HCT116 (cell line): ENCODE measurements at regions not wholly inside any gene's neighbourhood (a gene's known extent, or its start where the extent isn't known, plus 50 kb on each side); places are given as distances from the start of the nearest gene placed in this dataset.
"Not testable (repeated sequence)": the region's sequence is repeated elsewhere in the genome, so short reads cannot be mapped to it uniquely, and the experiment has no call there.

Experiments used
- ATAC-seq: fragments of 200-7000 bp; cut with Tn5 transposase; 2 replicates; pipeline ENCODE4 v1.9.1; 2020; ENCODE audit warnings: mild to moderate bottlenecking, moderate library complexity
- BruUV-seq: library from RNA; stranded (reverse); fragments of 400-500 nt; replicated peaks from 2 replicates; lab custom pipeline; 2021; lab: Mats Ljungman, UMichigan
- CTCF ChIA-PET: fragments of 300-600 bp; sonication (Branson Sonifier 250); formaldehyde crosslinking; loops from one replicate; lab custom pipeline; 2021; ENCODE audit warnings: antibody characterized with exemption; lab: Charles Lee
- POLR2A ChIA-PET: fragments of 300-600, 350-600 bp; sonication (Branson Sonifier 250); formaldehyde crosslinking; loops from one replicate; lab custom pipeline; 2021; ENCODE audit warnings: antibody characterized with exemption; lab: Charles Lee
- RAD21 ChIA-PET, 2 experiments: fragments of 300-600 bp; sonication (Branson Sonifier 250); formaldehyde crosslinking; loops; one replicate each; lab custom pipeline; 2023; ENCODE audit warnings: low total read pairs in 2 of 2; ENCODE audit not compliant: uncharacterized antibody in 2 of 2, unreplicated experiment in 2 of 2, low non-redundant PET in 1 of 2; lab: Charles Lee
- DNase-seq: peaks from one replicate; pipeline ENCODE4 v3.0.0-alpha.2; 2010; ENCODE audit warnings: low read depth, low spot score
- H2AFZ ChIP-seq: fragments of 200-600 bp; shearing (Covaris generic), sonication (generic); 2 replicates; pipeline ENCODE4 v1.6.1; 2017; ENCODE audit warnings: low read depth, mixed run types, mixed read lengths, antibody characterized with exemption, low read length; ENCODE audit not compliant: poor library complexity, severe bottlenecking
- H3K27ac ChIP-seq: 2 replicates; pipeline ENCODE4 v1.5.1; 2012; ENCODE audit warnings: low read depth, low read length
- H3K27me3 ChIP-seq: fragments of 200-600 bp; sonication (generic); 2 replicates; pipeline ENCODE4 v1.6.1; 2016; ENCODE audit warnings: mixed run types, low read length, mixed read lengths; ENCODE audit not compliant: insufficient read depth
- H3K36me3 ChIP-seq, 2 experiments: fragments of 200-500 bp in 1 of 2; fragments of 200-600 bp in 1 of 2; sonication (Bioruptor generic) in 1 of 2; sonication (generic) in 1 of 2; 2 replicates each; pipeline versions ENCODE4 v1.5.1 to v1.6.1; 2014 to 2016; ENCODE audit warnings: low read length in 2 of 2, inconsistent platforms in 1 of 2, mixed read lengths in 1 of 2, mixed run types in 1 of 2; ENCODE audit not compliant: insufficient read depth in 2 of 2, control insufficient read depth in 1 of 2
- H3K4me1 ChIP-seq, 2 experiments: fragments of 200-600 bp in 1 of 2; sonication (generic) in 1 of 2; 2 replicates each; pipeline versions ENCODE4 v1.5.1 to v1.6.1; 2012 to 2017; ENCODE audit warnings: low read length in 2 of 2, inconsistent platforms in 1 of 2, mild to moderate bottlenecking in 1 of 2, mixed read lengths in 1 of 2, mixed run types in 1 of 2, moderate library complexity in 1 of 2; ENCODE audit not compliant: insufficient read depth in 2 of 2, control insufficient read depth in 1 of 2
- H3K4me2 ChIP-seq: fragments of 200-600 bp; sonication (generic); 2 replicates; pipeline ENCODE4 v1.6.1; 2017; ENCODE audit warnings: mixed run types, low read length, mixed read lengths
- H3K4me3 ChIP-seq, 2 experiments: fragments of 200-600 bp in 1 of 2; sonication (generic) in 1 of 2; replicated peaks in 1 of 2; 2 replicates each; pipeline ENCODE4 v1.5.1; 2011 to 2016; ENCODE audit warnings: low read length in 2 of 2, control low read depth in 1 of 2, low read depth in 1 of 2, mild to moderate bottlenecking in 1 of 2, mixed read lengths in 1 of 2, mixed run types in 1 of 2
- H3K79me2 ChIP-seq: fragments of 200-600 bp; sonication (generic); 2 replicates; pipeline ENCODE4 v1.6.1; 2017; ENCODE audit warnings: mild to moderate bottlenecking, mixed run types, low read length, moderate library complexity, mixed read lengths; ENCODE audit not compliant: insufficient read depth
- H3K9ac ChIP-seq: fragments of 200-600 bp; sonication (generic); 2 replicates; pipeline ENCODE4 v1.6.1; 2016; ENCODE audit warnings: low read length, mixed read lengths
- H3K9me2 ChIP-seq: fragments of 200-600 bp; sonication (generic), shearing (Covaris generic); 2 replicates; pipeline ENCODE4 v1.6.1; 2017; ENCODE audit warnings: mixed run types, mild to moderate bottlenecking, moderate library complexity; ENCODE audit not compliant: insufficient read depth
- H3K9me3 ChIP-seq, 2 experiments: fragments of 200-500 bp in 1 of 2; fragments of 200-600 bp in 1 of 2; sonication (Bioruptor generic) in 1 of 2; sonication (generic) in 1 of 2; 2 replicates each; pipeline ENCODE4 v1.6.1; 2014 to 2017; ENCODE audit warnings: low read length in 2 of 2, mixed read lengths in 2 of 2, inconsistent platforms in 1 of 2, low read depth in 1 of 2, mild to moderate bottlenecking in 1 of 2, mixed run types in 1 of 2, moderate library complexity in 1 of 2; ENCODE audit not compliant: control insufficient read depth in 1 of 2, insufficient read depth in 1 of 2
- H4K20me1 ChIP-seq: fragments of 200-600 bp; sonication (generic), shearing (Covaris generic); 2 replicates; pipeline ENCODE4 v1.6.1; 2017; ENCODE audit warnings: mixed run types, mild to moderate bottlenecking, moderate library complexity; ENCODE audit not compliant: insufficient read depth
- CEBPB ChIP-seq: IDR thresholded peaks from 2 replicates; pipeline ENCODE4 v1.6.1; 2012; ENCODE audit warnings: low read depth
- EGR1 ChIP-seq: IDR thresholded peaks from 2 replicates; pipeline ENCODE4 v1.6.1; 2012; ENCODE audit warnings: low read depth
- ELF1 ChIP-seq: IDR thresholded peaks from 2 replicates; pipeline ENCODE4 v1.6.1; 2012; ENCODE audit warnings: low read depth, borderline replicate concordance
- EZH2phosphoT487 ChIP-seq: fragments of 200-600 bp; IDR thresholded peaks from 2 replicates; pipeline ENCODE4 v1.6.1; 2018; ENCODE audit warnings: antibody characterized with exemption, borderline replicate concordance
- JUND ChIP-seq: IDR thresholded peaks from 2 replicates; pipeline ENCODE4 v1.6.1; 2012
- POLR2A ChIP-seq: IDR thresholded peaks from 2 replicates; pipeline ENCODE4 v1.7.0; 2011; ENCODE audit warnings: borderline replicate concordance; ENCODE audit not compliant: insufficient read depth, insufficient read length; ENCODE audit errors: extremely low read depth
- POLR2AphosphoS5 ChIP-seq: IDR thresholded peaks from 2 replicates; pipeline ENCODE4 v1.6.1; 2011; ENCODE audit warnings: mild to moderate bottlenecking, low read depth, low read length, moderate library complexity
- RAD21 ChIP-seq: IDR thresholded peaks from 2 replicates; pipeline ENCODE4 v1.6.1; 2012; ENCODE audit warnings: low read depth, mild to moderate bottlenecking
- SP1 ChIP-seq: IDR thresholded peaks from 2 replicates; pipeline ENCODE4 v1.6.1; 2012; ENCODE audit warnings: low read depth
- ZFX ChIP-seq: fragments of 450-650 bp; IDR thresholded peaks from 2 replicates; pipeline ENCODE4 v1.6.1; 2017
- intact Hi-C: fragments of 100-400 bp; cut with micrococcal nuclease; formaldehyde crosslinking; loops from 2 replicates; pipeline ENCODE4 v1.10.0; 2022
- TF ChIP-seq, protein P1 (sequence below): IDR thresholded peaks from 2 replicates; pipeline ENCODE4 v1.6.1; 2012
- TF ChIP-seq, protein P2 (sequence below), 3 experiments: fragments of 200-600 bp in 1 of 3; sonication (generic) in 1 of 3; IDR thresholded peaks in 2 of 3; conservative IDR thresholded peaks in 1 of 3; 2 replicates each; pipeline ENCODE4 v1.5.1; 2012 to 2017; ENCODE audit warnings: low read depth in 2 of 3, low read length in 2 of 3, antibody characterized with exemption in 1 of 3, borderline replicate concordance in 1 of 3, control low read depth in 1 of 3, mild to moderate bottlenecking in 1 of 3, mixed read lengths in 1 of 3, mixed run types in 1 of 3, moderate library complexity in 1 of 3; ENCODE audit not compliant: insufficient read depth in 1 of 3

DNA sequence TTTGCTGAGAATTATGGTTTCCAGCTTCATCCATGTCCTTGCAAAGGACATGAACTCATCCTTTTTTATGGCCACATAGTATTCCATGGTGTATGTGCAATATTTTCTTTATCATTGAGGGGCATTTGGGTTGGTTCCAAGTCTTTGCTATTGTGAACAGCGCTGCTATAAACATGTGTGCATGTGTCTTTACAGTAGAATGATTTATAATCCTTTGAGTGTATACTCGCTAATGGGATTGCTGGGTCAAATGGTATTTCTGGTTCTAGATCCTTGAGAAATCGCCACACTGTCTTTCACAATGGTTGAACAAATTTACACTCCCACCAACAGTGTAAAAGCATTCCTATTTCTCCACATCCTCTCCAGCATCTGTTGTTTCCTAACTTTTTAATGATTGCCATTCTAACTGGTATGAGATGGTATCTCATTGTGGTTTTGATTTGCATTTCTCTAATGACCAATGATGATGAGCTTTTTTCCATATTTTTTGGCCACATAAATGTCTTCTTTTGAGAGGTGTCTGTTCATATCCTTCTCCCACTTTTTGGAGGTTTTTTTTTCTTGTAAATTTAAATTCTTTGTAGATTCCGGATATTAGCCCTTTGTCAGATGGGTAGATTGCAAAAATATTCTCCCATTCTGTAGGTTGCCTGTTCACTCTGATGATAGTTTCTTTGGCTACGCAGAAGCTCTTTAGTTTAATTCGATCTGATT lies 180.1 kb downstream of the PLPPR4 start:
- H2AFZ ChIP-seq, ATAC-seq, H3K27ac ChIP-seq, H3K9ac ChIP-seq, H3K27me3 ChIP-seq, CTCF ChIA-PET, RAD21 ChIA-PET, H3K9me3 ChIP-seq, H3K4me2 ChIP-seq, H3K4me3 ChIP-seq, intact Hi-C loops, H3K4me1 ChIP-seq, H4K20me1 ChIP-seq, DNase-seq, BruUV-seq, H3K79me2 ChIP-seq, H3K36me3 ChIP-seq, H3K9me2 ChIP-seq, POLR2A ChIA-PET: not testable (repeated sequence)

DNA sequence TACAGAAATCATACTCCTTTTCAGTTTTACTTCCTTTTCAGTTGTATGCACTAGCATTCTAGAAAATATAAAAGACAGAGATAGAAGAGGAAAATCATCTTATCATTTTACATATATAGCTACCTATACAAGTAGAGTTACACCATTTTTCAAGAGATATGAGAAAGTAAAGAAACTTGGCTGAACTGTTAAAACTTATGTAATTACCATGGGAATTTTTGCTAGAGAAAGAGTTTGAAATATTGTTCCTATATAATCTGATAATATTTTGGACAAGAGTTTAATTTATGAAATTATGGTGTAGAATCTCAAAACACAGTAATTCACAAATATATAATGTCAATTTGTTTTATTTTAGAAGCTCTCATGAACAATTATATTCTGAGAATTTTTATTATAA lies 180.8 kb downstream of the PLPPR4 start:
- DNase-seq = no peak
- no peak overlapping the region for H2AFZ ChIP-seq
- H3K27me3 ChIP-seq = no peaks in the 10 kb centered on the region
- no peaks in the 10 kb centered on the region for H3K79me2 ChIP-seq
- no peak for TF ChIP-seq RAD21
- TF ChIP-seq ELF1 = no peak
- no peak for TF ChIP-seq POLR2AphosphoS5
- no peak for TF ChIP-seq EGR1
- TF ChIP-seq, protein P1, sequence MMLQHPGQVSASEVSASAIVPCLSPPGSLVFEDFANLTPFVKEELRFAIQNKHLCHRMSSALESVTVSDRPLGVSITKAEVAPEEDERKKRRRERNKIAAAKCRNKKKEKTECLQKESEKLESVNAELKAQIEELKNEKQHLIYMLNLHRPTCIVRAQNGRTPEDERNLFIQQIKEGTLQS = no peak
- TF ChIP-seq, protein P2, sequence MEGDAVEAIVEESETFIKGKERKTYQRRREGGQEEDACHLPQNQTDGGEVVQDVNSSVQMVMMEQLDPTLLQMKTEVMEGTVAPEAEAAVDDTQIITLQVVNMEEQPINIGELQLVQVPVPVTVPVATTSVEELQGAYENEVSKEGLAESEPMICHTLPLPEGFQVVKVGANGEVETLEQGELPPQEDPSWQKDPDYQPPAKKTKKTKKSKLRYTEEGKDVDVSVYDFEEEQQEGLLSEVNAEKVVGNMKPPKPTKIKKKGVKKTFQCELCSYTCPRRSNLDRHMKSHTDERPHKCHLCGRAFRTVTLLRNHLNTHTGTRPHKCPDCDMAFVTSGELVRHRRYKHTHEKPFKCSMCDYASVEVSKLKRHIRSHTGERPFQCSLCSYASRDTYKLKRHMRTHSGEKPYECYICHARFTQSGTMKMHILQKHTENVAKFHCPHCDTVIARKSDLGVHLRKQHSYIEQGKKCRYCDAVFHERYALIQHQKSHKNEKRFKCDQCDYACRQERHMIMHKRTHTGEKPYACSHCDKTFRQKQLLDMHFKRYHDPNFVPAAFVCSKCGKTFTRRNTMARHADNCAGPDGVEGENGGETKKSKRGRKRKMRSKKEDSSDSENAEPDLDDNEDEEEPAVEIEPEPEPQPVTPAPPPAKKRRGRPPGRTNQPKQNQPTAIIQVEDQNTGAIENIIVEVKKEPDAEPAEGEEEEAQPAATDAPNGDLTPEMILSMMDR (IDR thresholded peaks at IDR 0.05 in 2 of 3, conservative IDR thresholded peaks at IDR 0.05 in 1 of 3; ENCODE audit: borderline replicate concordance in 1 of 3, insufficient read depth in 1 of 3, low read depth in 2 of 3, low read length in 2 of 3) = no peak
- no peak for TF ChIP-seq ZFX
- TF ChIP-seq EZH2phosphoT487 = no peak
- TF ChIP-seq SP1 = no peak
- no peak for TF ChIP-seq POLR2A
- TF ChIP-seq JUND = no peak
- no peak for TF ChIP-seq CEBPB
- no peaks in the 10 kb centered on the region for H4K20me1 ChIP-seq
- no peaks in the 10 kb centered on the region for H3K36me3 ChIP-seq
- RAD21 ChIA-PET = no interaction called here
- intact Hi-C loops = no loop called here
- H3K9me3 ChIP-seq = no peaks in the 10 kb centered on the region
- H3K9ac ChIP-seq = no peak overlapping the region
- H3K4me1 ChIP-seq = no peaks in the 10 kb centered on the region
- no peak overlapping the region for H3K27ac ChIP-seq
- no TSS peak for BruUV-seq
- H3K4me2 ChIP-seq = no peak overlapping the region
- no peaks in the 10 kb centered on the region for H3K9me2 ChIP-seq
- POLR2A ChIA-PET = no interaction called here
- H3K4me3 ChIP-seq = no peak overlapping the region
- no peak for ATAC-seq
- CTCF ChIA-PET = no interaction called here
